ENCODE measurements at regions not wholly inside any gene's neighbourhood (a gene's known extent, or its start where the extent isn't known, plus 50 kb on each side); places are given as distances from the start of the nearest gene placed in this dataset.

- H3K4me3 ChIP-seq (ENCODE audit: low read length, poor library complexity, severe bottlenecking), result no peak overlapping the region
- no peaks in the 10 kb centered on the region for H3K36me3 ChIP-seq (ENCODE audit: insufficient read depth, low read length)
- H3K9me2 ChIP-seq (replicated peaks; ENCODE audit: low read depth, low read length), result no peaks in the 10 kb centered on the region
- H3K4me1 ChIP-seq (ENCODE audit: insufficient read depth, low read length, poor library complexity, severe bottlenecking), result no peaks in the 10 kb centered on the region
- H4K20me1 ChIP-seq (ENCODE audit: insufficient read depth, low read length, poor library complexity, severe bottlenecking), result no peaks in the 10 kb centered on the region
- H2AFZ ChIP-seq (ENCODE audit: low read length), result no peak overlapping the region
- H3F3A ChIP-seq (ENCODE audit: low read depth), result no peaks in the 10 kb centered on the region
- H3K9ac ChIP-seq (ENCODE audit: low read depth, low read length, poor library complexity, severe bottlenecking), result no peak overlapping the region
- H3K4me2 ChIP-seq (ENCODE audit: low read depth, low read length, poor library complexity, severe bottlenecking), result no peak overlapping the region
- H3K9me3 ChIP-seq (ENCODE audit: insufficient read depth, low read depth, low read length), result peaks cover 3% of the 10 kb centered on the region; the same call in 1 of the 2 replicates
- TF ChIP-seq CTCF (conservative IDR thresholded peaks at IDR 0.05; ENCODE audit: low read length) (peak; percentile 29), EZH2phosphoT487 (IDR thresholded peaks at IDR 0.05; ENCODE audit: borderline replicate concordance) (no peak)
- H3K79me2 ChIP-seq (ENCODE audit: insufficient read depth, low read length), result no peaks in the 10 kb centered on the region
- H3K27me3 ChIP-seq (ENCODE audit: insufficient read depth, low read length, poor library complexity, severe bottlenecking), result no peaks in the 10 kb centered on the region
Measured at GRCh38 chr11:134725716-134726639, 313.9 kb upstream of the B3GAT1 start.

GRCh38 chr11:134725211-134725610, 313.2 kb upstream of the B3GAT1 start:
- H2AFZ ChIP-seq (ENCODE audit: low read length), result no peak overlapping the region
- H4K20me1 ChIP-seq (ENCODE audit: insufficient read depth, low read length, poor library complexity, severe bottlenecking), result no peaks in the 10 kb centered on the region
- H3K27me3 ChIP-seq (ENCODE audit: insufficient read depth, low read length, poor library complexity, severe bottlenecking), result no peaks in the 10 kb centered on the region
- H3K4me2 ChIP-seq (ENCODE audit: low read depth, low read length, poor library complexity, severe bottlenecking), result peak overlapping the region; percentile 22
- no peaks in the 10 kb centered on the region for H3K9me2 ChIP-seq (replicated peaks; ENCODE audit: low read depth, low read length)
- no peaks in the 10 kb centered on the region for H3K79me2 ChIP-seq (ENCODE audit: insufficient read depth, low read length)
- peaks cover 3% of the 10 kb centered on the region; the same call in 1 of the 2 replicates for H3K9me3 ChIP-seq (ENCODE audit: insufficient read depth, low read depth, low read length)
- TF ChIP-seq EZH2phosphoT487 (IDR thresholded peaks at IDR 0.05; ENCODE audit: borderline replicate concordance) (no peak), CTCF (conservative IDR thresholded peaks at IDR 0.05; ENCODE audit: low read length) (no peak)
- H3K9ac ChIP-seq (ENCODE audit: low read depth, low read length, poor library complexity, severe bottlenecking), result no peak overlapping the region
- H3K36me3 ChIP-seq (ENCODE audit: insufficient read depth, low read length), result no peaks in the 10 kb centered on the region
- H3K4me1 ChIP-seq (ENCODE audit: insufficient read depth, low read length, poor library complexity, severe bottlenecking), result no peaks in the 10 kb centered on the region
- no peaks in the 10 kb centered on the region for H3F3A ChIP-seq (ENCODE audit: low read depth)
- H3K4me3 ChIP-seq (ENCODE audit: low read length, poor library complexity, severe bottlenecking), result no peak overlapping the region

GRCh38 chr11:134724779-134725140, 312.7 kb upstream of the B3GAT1 start:
- H3K4me1 ChIP-seq (ENCODE audit: insufficient read depth, low read length, poor library complexity, severe bottlenecking), result no peaks in the 10 kb centered on the region
- no peak overlapping the region for H3K9ac ChIP-seq (ENCODE audit: low read depth, low read length, poor library complexity, severe bottlenecking)
- H3F3A ChIP-seq (ENCODE audit: low read depth), result no peaks in the 10 kb centered on the region
- H3K9me3 ChIP-seq (ENCODE audit: insufficient read depth, low read depth, low read length), result peaks cover 3% of the 10 kb centered on the region; the same call in 1 of the 2 replicates
- no peaks in the 10 kb centered on the region for H3K27me3 ChIP-seq (ENCODE audit: insufficient read depth, low read length, poor library complexity, severe bottlenecking)
- no peak overlapping the region for H2AFZ ChIP-seq (ENCODE audit: low read length)
- H3K9me2 ChIP-seq (replicated peaks; ENCODE audit: low read depth, low read length), result no peaks in the 10 kb centered on the region
- no peak overlapping the region for H3K4me3 ChIP-seq (ENCODE audit: low read length, poor library complexity, severe bottlenecking)
- no peaks in the 10 kb centered on the region for H3K36me3 ChIP-seq (ENCODE audit: insufficient read depth, low read length)
- no peaks in the 10 kb centered on the region for H4K20me1 ChIP-seq (ENCODE audit: insufficient read depth, low read length, poor library complexity, severe bottlenecking)
- H3K4me2 ChIP-seq (ENCODE audit: low read depth, low read length, poor library complexity, severe bottlenecking), result peak overlapping the region; percentile 22
- TF ChIP-seq EZH2phosphoT487 (IDR thresholded peaks at IDR 0.05; ENCODE audit: borderline replicate concordance), result no peak
- TF ChIP-seq CTCF (conservative IDR thresholded peaks at IDR 0.05; ENCODE audit: low read length), result no peak
- H3K79me2 ChIP-seq (ENCODE audit: insufficient read depth, low read length), result no peaks in the 10 kb centered on the region

Data from Loucy (cell line).